IMR-90 (cell line): ENCODE measurements at regions not wholly inside any gene's neighbourhood (a gene's known extent, or its start where the extent isn't known, plus 50 kb on each side); places are given as distances from the start of the nearest gene placed in this dataset.

ENCODE experiments used
- ATAC-seq: fragments of 200-7000 bp; cut with Tn5 transposase; 2 replicates; pipeline ENCODE4 v1.9.1; 2020; ENCODE audit warnings: low read depth, mild to moderate bottlenecking, moderate library complexity
- BruUV-seq: library from RNA; stranded (reverse); fragments of 400-500 nt; replicated peaks from 2 replicates; lab custom pipeline; 2021; lab: Mats Ljungman, UMichigan
- CTCF ChIA-PET: fragments of 300-600 bp; formaldehyde crosslinking; extraction: SDS; loops from one replicate; lab custom pipeline; 2021; ENCODE audit warnings: antibody characterized with exemption; lab: Yijun Ruan, JAX
- POLR2A ChIA-PET: fragments of 300-600 bp; sonication (Branson Sonifier 250); formaldehyde crosslinking; loops from one replicate; lab custom pipeline; 2022; ENCODE audit warnings: antibody characterized with exemption; ENCODE audit not compliant: unreplicated experiment; lab: Charles Lee
- DNase-seq: peaks from one replicate; pipeline ENCODE4 v3.0.0; 2013
- H2AFZ ChIP-seq: replicated peaks from 2 replicates; pipeline ENCODE3; 2013; ENCODE audit warnings: low read length, mild to moderate bottlenecking; ENCODE audit not compliant: poor library complexity
- H2AK5ac ChIP-seq: 2 replicates; pipeline ENCODE4 v1.6.1; 2013; ENCODE audit warnings: low read depth, low read length, inconsistent platforms
- H2AK9ac ChIP-seq: replicated peaks from 2 replicates; pipeline ENCODE3; 2013; ENCODE audit warnings: mild to moderate bottlenecking, low read depth, low read length, moderate library complexity; ENCODE audit not compliant: poor library complexity
- H2BK120ac ChIP-seq: 2 replicates; pipeline ENCODE4 v1.6.1; 2013; ENCODE audit warnings: low read depth, low read length, inconsistent platforms
- H2BK15ac ChIP-seq: 3 replicates; pipeline ENCODE4 v1.6.1; 2013; ENCODE audit warnings: low read depth, low read length, inconsistent platforms
- H2BK20ac ChIP-seq: 2 replicates; pipeline ENCODE4 v1.6.1; 2013; ENCODE audit warnings: low read depth, mild to moderate bottlenecking, inconsistent platforms, low read length, moderate library complexity
- H2BK5ac ChIP-seq: 2 replicates; pipeline ENCODE4 v1.6.1; 2013; ENCODE audit warnings: mild to moderate bottlenecking, low read depth, low read length, inconsistent platforms; ENCODE audit not compliant: poor library complexity, severe bottlenecking
- H3K14ac ChIP-seq: replicated peaks from 2 replicates; pipeline ENCODE4 v1.6.1; 2013; ENCODE audit warnings: low read depth, low read length, inconsistent platforms
- H3K18ac ChIP-seq: 2 replicates; pipeline ENCODE4 v1.6.1; 2013; ENCODE audit warnings: low read depth, low read length, control low read depth
- H3K23ac ChIP-seq: 2 replicates; pipeline ENCODE4 v1.6.1; 2013; ENCODE audit warnings: low read depth, low read length, inconsistent platforms
- H3K27ac ChIP-seq: 2 replicates; pipeline ENCODE4 v1.5.1; 2013; ENCODE audit warnings: mild to moderate bottlenecking, control low read depth, low read length; ENCODE audit not compliant: insufficient read depth
- H3K27me3 ChIP-seq: 2 replicates; pipeline ENCODE4 v1.6.1; 2013; ENCODE audit warnings: low read length; ENCODE audit not compliant: control insufficient read depth, insufficient read depth
- H3K36me3 ChIP-seq: 2 replicates; pipeline ENCODE4 v1.6.1; 2013; ENCODE audit warnings: low read length, mixed read lengths; ENCODE audit not compliant: control insufficient read depth, insufficient read depth
- H3K4ac ChIP-seq: 2 replicates; pipeline ENCODE4 v1.6.1; 2013; ENCODE audit warnings: low read depth, low read length, inconsistent platforms
- H3K4me1 ChIP-seq: 2 replicates; pipeline ENCODE4 v1.6.1; 2013; ENCODE audit warnings: low read length, mixed read lengths; ENCODE audit not compliant: control insufficient read depth, insufficient read depth
- H3K4me2 ChIP-seq: 2 replicates; pipeline ENCODE4 v1.6.1; 2013; ENCODE audit warnings: low read depth, mild to moderate bottlenecking, control low read depth, low read length, moderate library complexity
- H3K4me3 ChIP-seq: 2 replicates; pipeline ENCODE4 v1.5.1; 2013; ENCODE audit warnings: low read depth, mild to moderate bottlenecking, control low read depth, low read length, moderate library complexity; ENCODE audit not compliant: insufficient read depth
- H3K56ac ChIP-seq: 2 replicates; pipeline ENCODE4 v1.6.1; 2013; ENCODE audit warnings: low read length, inconsistent platforms; ENCODE audit not compliant: insufficient read depth; ENCODE audit errors: extremely low read depth
- H3K79me1 ChIP-seq, 2 experiments: 2 replicates each; pipeline ENCODE4 v1.6.1; 2013; ENCODE audit warnings: low read length in 2 of 2, inconsistent platforms in 1 of 2, low read depth in 1 of 2
- H3K9ac ChIP-seq: 2 replicates; pipeline ENCODE4 v1.6.1; 2013; ENCODE audit warnings: low read depth, low read length, control low read depth
- H3K9me1 ChIP-seq: 2 replicates; pipeline ENCODE4 v1.6.1; 2013; ENCODE audit warnings: low read length, inconsistent platforms; ENCODE audit not compliant: insufficient read depth
- H3K9me3 ChIP-seq: 2 replicates; pipeline ENCODE4 v1.6.1; 2013; ENCODE audit warnings: low read length; ENCODE audit not compliant: control insufficient read depth, insufficient read depth
- H4K20me1 ChIP-seq: 2 replicates; pipeline ENCODE4 v1.6.1; 2013; ENCODE audit warnings: low read length, inconsistent platforms; ENCODE audit not compliant: insufficient read depth
- H4K5ac ChIP-seq: 2 replicates; pipeline ENCODE4 v1.6.1; 2013; ENCODE audit warnings: mild to moderate bottlenecking, low read depth, low read length, control low read depth
- H4K8ac ChIP-seq, 2 experiments: 2 replicates each; pipeline ENCODE4 v1.6.1; 2013; ENCODE audit warnings: low read depth in 2 of 2, low read length in 2 of 2, control low read depth in 1 of 2, inconsistent platforms in 1 of 2
- H4K91ac ChIP-seq: 2 replicates; pipeline ENCODE4 v1.6.1; 2013; ENCODE audit warnings: low read depth, low read length, inconsistent platforms; ENCODE audit not compliant: insufficient read depth
- BHLHE40 ChIP-seq: fragments of 150-350 bp; IDR thresholded peaks from 2 replicates; pipeline ENCODE4 v1.6.1; 2016; ENCODE audit warnings: mild to moderate bottlenecking, low read depth, low read length
- CEBPB ChIP-seq: IDR thresholded peaks from 2 replicates; pipeline ENCODE4 v1.6.1; 2012; ENCODE audit warnings: low read depth, low read length, improper control_type of control experiment
- CHD1 ChIP-seq: IDR thresholded peaks from 2 replicates; pipeline ENCODE4 v1.6.1; 2012; ENCODE audit warnings: low read depth, low read length, improper control_type of control experiment
- FOS ChIP-seq: fragments of 150-350 bp; IDR thresholded peaks from 2 replicates; pipeline ENCODE4 v1.6.1; 2016; ENCODE audit warnings: low read depth, low read length
- MAFK ChIP-seq: IDR thresholded peaks from 2 replicates; pipeline ENCODE4 v1.6.1; 2012; ENCODE audit warnings: low read depth, low read length, improper control_type of control experiment
- MAZ ChIP-seq: IDR thresholded peaks from 2 replicates; pipeline ENCODE4 v1.6.1; 2012; ENCODE audit warnings: low read depth, mild to moderate bottlenecking, low read length, improper control_type of control experiment, moderate library complexity, borderline replicate concordance
- MXI1 ChIP-seq: IDR thresholded peaks from 2 replicates; pipeline ENCODE4 v1.6.1; 2012; ENCODE audit warnings: low read depth, mild to moderate bottlenecking, low read length, moderate library complexity, borderline replicate concordance
- NFE2L2 ChIP-seq: fragments of 150-350 bp; IDR thresholded peaks from 2 replicates; pipeline ENCODE4 v1.6.1; 2016; ENCODE audit warnings: low read depth, mild to moderate bottlenecking, low read length
- POLR2A ChIP-seq: IDR thresholded peaks from 2 replicates; pipeline ENCODE4 v1.6.1; 2012; ENCODE audit warnings: mild to moderate bottlenecking, low read depth, low read length
- RCOR1 ChIP-seq: IDR thresholded peaks from 2 replicates; pipeline ENCODE4 v1.6.1; 2012; ENCODE audit warnings: mild to moderate bottlenecking, low read length, improper control_type of control experiment; ENCODE audit not compliant: insufficient replicate concordance
- RFX5 ChIP-seq: IDR thresholded peaks from 2 replicates; pipeline ENCODE4 v1.8.0; 2012; ENCODE audit warnings: low read depth, mild to moderate bottlenecking, low read length, moderate library complexity
- SMC3 ChIP-seq: fragments of 150-350 bp; IDR thresholded peaks from 2 replicates; pipeline ENCODE4 v1.6.1; 2016; ENCODE audit warnings: low read depth, mild to moderate bottlenecking, antibody characterized with exemption, low read length, moderate library complexity
- WGBS, 2 experiments: methylation state at CpG; one replicate each; pipeline versions ENCODE4 v1.1.5 to v1.1.7; 2013; ENCODE audit warnings: missing lambda C conversion rate in 2 of 2; ENCODE audit not compliant: insufficient read length in 1 of 2; ENCODE audit errors: extremely low coverage in 2 of 2; 5-methylcytosine and 5-hydroxymethylcytosine counted together
- dilution Hi-C: fragments of 300-500 bp; cut with HindIII; formaldehyde crosslinking; loops from one replicate; pipeline ENCODE4 v1.14.3; 2018; ENCODE audit warnings: low sequenced_read_pairs; ENCODE audit not compliant: unreplicated experiment
- in situ Hi-C: fragments of 300-500 bp; cut with MboI; formaldehyde crosslinking; loops from 3 replicates; pipeline ENCODE4 v1.14.3; 2019; ENCODE audit warnings: low sequenced_read_pairs, inconsistent platforms, mixed read lengths
- intact Hi-C: fragments of 100-400 bp; cut with micrococcal nuclease; formaldehyde crosslinking; loops from 2 replicates; pipeline ENCODE4 v1.10.0; 2022
- TF ChIP-seq, protein P1 (sequence below): fragments of 150-350 bp; IDR thresholded peaks from 2 replicates; pipeline ENCODE4 v1.6.1; 2016; ENCODE audit warnings: low read depth, mild to moderate bottlenecking, low read length, moderate library complexity, borderline replicate concordance
- TF ChIP-seq, protein P2 (sequence below): fragments of 150-350 bp; IDR thresholded peaks from 2 replicates; pipeline ENCODE4 v1.6.1; 2017; ENCODE audit warnings: mild to moderate bottlenecking, antibody characterized with exemption, low read length, low read depth
- TF ChIP-seq, protein P3 (sequence below): conservative IDR thresholded peaks from 2 replicates; pipeline ENCODE4 v1.5.1; 2012; ENCODE audit warnings: mild to moderate bottlenecking, low read depth, low read length, improper control_type of control experiment

DNA sequence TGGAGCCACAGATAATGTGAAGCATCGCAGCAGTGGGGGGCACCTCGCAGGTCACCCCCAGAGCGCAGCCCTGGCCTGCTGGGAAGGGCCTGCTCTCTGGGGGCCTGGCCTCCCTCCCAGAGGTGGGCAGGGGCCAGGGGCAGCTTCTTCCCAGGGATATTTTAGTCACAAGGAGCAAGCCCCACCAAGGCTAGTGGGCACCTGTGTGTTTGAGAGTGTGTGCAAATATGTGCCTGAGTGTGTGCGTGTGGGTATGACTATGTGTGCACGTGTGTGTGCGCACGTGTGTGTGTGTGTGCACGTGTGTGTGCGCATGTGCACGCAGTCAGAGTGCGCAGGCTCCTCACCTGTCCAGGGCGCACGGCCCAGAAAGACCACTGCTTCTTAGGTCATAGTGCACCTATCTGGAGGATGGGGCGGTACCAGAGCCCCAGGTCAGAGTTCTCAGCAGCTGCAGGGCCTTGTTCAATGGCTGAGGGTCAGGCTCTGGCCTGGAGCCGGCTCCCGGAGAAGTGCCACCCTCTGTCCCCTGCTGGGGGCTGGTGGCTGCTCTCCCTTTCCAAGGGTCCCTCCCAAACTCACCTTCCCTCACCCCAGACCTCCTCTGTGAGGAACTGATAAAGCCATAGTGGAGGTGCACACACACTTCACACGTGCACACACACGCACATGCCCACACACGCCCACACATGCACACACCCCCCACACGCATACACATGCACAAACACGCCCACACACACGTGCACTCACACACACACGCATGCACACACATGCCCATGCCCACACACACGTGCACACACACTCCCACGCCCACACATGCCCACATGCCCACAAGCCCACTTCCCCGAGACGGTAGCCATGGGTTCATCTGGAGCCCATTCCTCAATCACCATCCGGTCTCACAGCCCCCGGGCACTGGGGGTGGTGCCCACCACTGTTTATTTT, 128.5 kb downstream of the KIF26A start:
- Histone ChIP-seq H3K36me3 (no peaks in the 10 kb centered on the region), H2AK5ac (no peak overlapping the region), H4K5ac (no peak overlapping the region), H3K79me1 (no peaks in the 10 kb centered on the region), H3K4ac (no peak overlapping the region), H2AFZ (no peak overlapping the region), H3K14ac (no peak overlapping the region), H2BK120ac (no peak overlapping the region), H3K4me2 (no peak overlapping the region), H2BK15ac (no peak overlapping the region), H3K27ac (no peak overlapping the region), H3K9me3 (peaks cover 41% of the 10 kb centered on the region), H3K56ac (no peak overlapping the region), H3K9me1 (no peaks in the 10 kb centered on the region), H3K23ac (no peak overlapping the region), H3K27me3 (no peaks in the 10 kb centered on the region), H2AK9ac (no peak overlapping the region), H3K4me1 (no peaks in the 10 kb centered on the region), H2BK5ac (no peak overlapping the region), H4K20me1 (no peaks in the 10 kb centered on the region), H4K91ac (no peak overlapping the region), H4K8ac (no peak overlapping the region), H2BK20ac (no peak overlapping the region), H3K4me3 (no peak overlapping the region), H3K18ac (no peak overlapping the region), H3K9ac (no peak overlapping the region)
- CTCF ChIA-PET, result no interaction called here
- ATAC-seq (no peak), DNase-seq (no peak)
- no TSS peak for BruUV-seq
- dilution Hi-C loops, result no loop called here
- WGBS, 2 experiments, result 65% methylated on average over 10 of the region's 29 CpGs; no CpG with 5 or more reads in 1 of the 2 experiments
- intact Hi-C loops, result no loop called here
- POLR2A ChIA-PET, result no interaction called here
- in situ Hi-C loops, result no loop called here
- TF ChIP-seq BHLHE40 (no peak), POLR2A (no peak), MAZ (no peak), SMC3 (no peak), CHD1 (no peak), RCOR1 (no peak), MXI1 (no peak), RFX5 (no peak), CEBPB (no peak), FOS (no peak), NFE2L2 (no peak), MAFK (no peak)
- TF ChIP-seq, protein P1, sequence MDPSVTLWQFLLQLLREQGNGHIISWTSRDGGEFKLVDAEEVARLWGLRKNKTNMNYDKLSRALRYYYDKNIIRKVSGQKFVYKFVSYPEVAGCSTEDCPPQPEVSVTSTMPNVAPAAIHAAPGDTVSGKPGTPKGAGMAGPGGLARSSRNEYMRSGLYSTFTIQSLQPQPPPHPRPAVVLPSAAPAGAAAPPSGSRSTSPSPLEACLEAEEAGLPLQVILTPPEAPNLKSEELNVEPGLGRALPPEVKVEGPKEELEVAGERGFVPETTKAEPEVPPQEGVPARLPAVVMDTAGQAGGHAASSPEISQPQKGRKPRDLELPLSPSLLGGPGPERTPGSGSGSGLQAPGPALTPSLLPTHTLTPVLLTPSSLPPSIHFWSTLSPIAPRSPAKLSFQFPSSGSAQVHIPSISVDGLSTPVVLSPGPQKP, result no peak
- TF ChIP-seq, protein P2, sequence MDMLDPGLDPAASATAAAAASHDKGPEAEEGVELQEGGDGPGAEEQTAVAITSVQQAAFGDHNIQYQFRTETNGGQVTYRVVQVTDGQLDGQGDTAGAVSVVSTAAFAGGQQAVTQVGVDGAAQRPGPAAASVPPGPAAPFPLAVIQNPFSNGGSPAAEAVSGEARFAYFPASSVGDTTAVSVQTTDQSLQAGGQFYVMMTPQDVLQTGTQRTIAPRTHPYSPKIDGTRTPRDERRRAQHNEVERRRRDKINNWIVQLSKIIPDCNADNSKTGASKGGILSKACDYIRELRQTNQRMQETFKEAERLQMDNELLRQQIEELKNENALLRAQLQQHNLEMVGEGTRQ, result no peak
- TF ChIP-seq, protein P3, sequence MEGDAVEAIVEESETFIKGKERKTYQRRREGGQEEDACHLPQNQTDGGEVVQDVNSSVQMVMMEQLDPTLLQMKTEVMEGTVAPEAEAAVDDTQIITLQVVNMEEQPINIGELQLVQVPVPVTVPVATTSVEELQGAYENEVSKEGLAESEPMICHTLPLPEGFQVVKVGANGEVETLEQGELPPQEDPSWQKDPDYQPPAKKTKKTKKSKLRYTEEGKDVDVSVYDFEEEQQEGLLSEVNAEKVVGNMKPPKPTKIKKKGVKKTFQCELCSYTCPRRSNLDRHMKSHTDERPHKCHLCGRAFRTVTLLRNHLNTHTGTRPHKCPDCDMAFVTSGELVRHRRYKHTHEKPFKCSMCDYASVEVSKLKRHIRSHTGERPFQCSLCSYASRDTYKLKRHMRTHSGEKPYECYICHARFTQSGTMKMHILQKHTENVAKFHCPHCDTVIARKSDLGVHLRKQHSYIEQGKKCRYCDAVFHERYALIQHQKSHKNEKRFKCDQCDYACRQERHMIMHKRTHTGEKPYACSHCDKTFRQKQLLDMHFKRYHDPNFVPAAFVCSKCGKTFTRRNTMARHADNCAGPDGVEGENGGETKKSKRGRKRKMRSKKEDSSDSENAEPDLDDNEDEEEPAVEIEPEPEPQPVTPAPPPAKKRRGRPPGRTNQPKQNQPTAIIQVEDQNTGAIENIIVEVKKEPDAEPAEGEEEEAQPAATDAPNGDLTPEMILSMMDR, result no peak
